ENCODE measurements at regions not wholly inside any gene's neighbourhood (a gene's known extent, or its start where the extent isn't known, plus 50 kb on each side); places are given as distances from the start of the nearest gene placed in this dataset.

GRCh38 chr12:70043490-70044138 is 199.6 kb upstream of the CNOT2 start:
- Histone ChIP-seq H3K4me3 (no peak overlapping the region), H3F3A (replicated peaks; ENCODE audit: low read depth) (no peaks in the 10 kb centered on the region), H4K20me1 (replicated peaks; ENCODE audit: insufficient read depth) (no peaks in the 10 kb centered on the region), H2AFZ (no peak overlapping the region), H3K27me3 (ENCODE audit: insufficient read depth) (no peaks in the 10 kb centered on the region), H3K4me2 (no peak overlapping the region), H3K36me3 (ENCODE audit: insufficient read depth) (no peaks in the 10 kb centered on the region), H3K27ac (ENCODE audit: low read depth) (no peak overlapping the region), H3K79me2 (replicated peaks; ENCODE audit: insufficient read depth) (no peaks in the 10 kb centered on the region), H3K9me2 (ENCODE audit: insufficient read depth) (no peaks in the 10 kb centered on the region), H3K4me1 (ENCODE audit: insufficient read depth) (no peaks in the 10 kb centered on the region)
- no peak for TF ChIP-seq EZH2 (IDR thresholded peaks at IDR 0.05; ENCODE audit: low read depth, unreplicated experiment)
- TF ChIP-seq EZH2phosphoT487 (IDR thresholded peaks at IDR 0.05; ENCODE audit: unreplicated experiment) = no peak
- no peak for TF ChIP-seq ETS1 (IDR thresholded peaks at IDR 0.05)
- TF ChIP-seq CTCF (conservative IDR thresholded peaks at IDR 0.05; ENCODE audit: low read depth in 2 of 2) = no peak
- TF ChIP-seq ZNF331 (CRISPR knock-in tag; IDR thresholded peaks at IDR 0.05; ENCODE audit: low read depth) = no peak
- no peak for TF ChIP-seq ZNF114 (CRISPR knock-in tag; IDR thresholded peaks at IDR 0.05)
- TF ChIP-seq NANOG (IDR thresholded peaks at IDR 0.05; ENCODE audit: borderline replicate concordance) = no peak
- no peak for TF ChIP-seq STAT1 (IDR thresholded peaks at IDR 0.05; ENCODE audit: unreplicated experiment)
- TF ChIP-seq REST (IDR thresholded peaks at IDR 0.05; ENCODE audit: unreplicated experiment) = no peak
- TF ChIP-seq ZNF462 (CRISPR knock-in tag; IDR thresholded peaks at IDR 0.05) = no peak
- TF ChIP-seq POLR2AphosphoS5 (IDR thresholded peaks at IDR 0.05; ENCODE audit: low read depth) = no peak
- no peak for TF ChIP-seq JUNB (IDR thresholded peaks at IDR 0.05; ENCODE audit: unreplicated experiment)
- ATAC-seq = no peak
- Mint-ChIP-seq H3K36me3 (ENCODE audit: low read depth) (no peaks in the 10 kb centered on the region), H3K9me3 (no peaks in the 10 kb centered on the region), H3K4me1 (no peaks in the 10 kb centered on the region), H3K27me3 (ENCODE audit: insufficient read depth, low read depth, poor library complexity) (no peaks in the 10 kb centered on the region), H3K27ac (no peak overlapping the region), H3K4me3 (no peak overlapping the region)
- DNase-seq (ENCODE audit: low spot score) = no peak
